GM21723 (cell line): ENCODE measurements at regions not wholly inside any gene's neighbourhood (a gene's known extent, or its start where the extent isn't known, plus 50 kb on each side); places are given as distances from the start of the nearest gene placed in this dataset.
"Not testable (repeated sequence)": the region's sequence is repeated elsewhere in the genome, so short reads cannot be mapped to it uniquely, and the experiment has no call there.

Source experiments
- ATAC-seq: cut with Tn5 transposase; IDR thresholded peaks from one replicate; pipeline ENCODE4 v1.9.1; 2021; ENCODE audit warnings: mild to moderate bottlenecking, moderate library complexity; ENCODE audit not compliant: unreplicated experiment

- no peak for ATAC-seq
Measured at GRCh38 chr2:235105821-235106359, 154.1 kb downstream of the SH3BP4 start.

GRCh38 chr2:235106874-235107639, 155.2 kb downstream of the SH3BP4 start:
- no peak for ATAC-seq

DNA sequence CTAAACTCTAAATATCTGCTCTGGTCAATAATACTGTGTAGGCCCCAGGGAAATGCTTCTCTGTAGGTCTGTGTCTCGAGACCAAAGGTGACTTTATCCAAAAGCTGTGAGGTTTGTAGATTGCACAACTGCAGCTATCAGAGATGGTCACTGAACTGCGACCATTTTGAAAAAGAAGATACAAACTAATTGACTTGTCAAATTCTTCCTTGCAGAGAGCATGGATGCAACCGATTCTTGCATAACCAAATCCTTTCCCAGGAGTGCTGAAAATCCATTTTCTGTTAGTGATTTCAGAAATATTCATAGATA, 155.8 kb downstream of the SH3BP4 start:
- ATAC-seq, result no peak

DNA sequence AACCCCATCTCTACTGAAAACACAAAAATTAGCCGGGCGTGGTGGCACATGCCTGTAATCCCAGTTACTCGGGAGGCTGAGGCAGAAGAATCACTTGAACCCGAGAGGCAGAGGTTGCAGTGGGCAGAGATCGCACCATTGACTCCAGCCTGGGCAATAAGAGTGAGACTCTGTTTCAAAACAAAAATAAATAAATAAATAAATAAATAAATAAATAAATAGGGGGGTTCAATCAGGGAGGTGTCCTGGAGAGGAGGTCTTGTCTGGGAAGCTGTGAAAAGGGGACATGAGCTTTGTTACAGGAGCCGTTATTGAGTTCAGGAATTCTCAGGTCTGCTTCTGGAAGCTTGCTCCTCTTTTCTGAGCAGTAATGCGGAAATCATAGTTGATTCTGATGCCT, 157.7 kb downstream of the SH3BP4 start:
- ATAC-seq, result not testable (repeated sequence)

GRCh38 chr2:235112365-235112764, 160.5 kb downstream of the SH3BP4 start:
- no peak for ATAC-seq

DNA sequence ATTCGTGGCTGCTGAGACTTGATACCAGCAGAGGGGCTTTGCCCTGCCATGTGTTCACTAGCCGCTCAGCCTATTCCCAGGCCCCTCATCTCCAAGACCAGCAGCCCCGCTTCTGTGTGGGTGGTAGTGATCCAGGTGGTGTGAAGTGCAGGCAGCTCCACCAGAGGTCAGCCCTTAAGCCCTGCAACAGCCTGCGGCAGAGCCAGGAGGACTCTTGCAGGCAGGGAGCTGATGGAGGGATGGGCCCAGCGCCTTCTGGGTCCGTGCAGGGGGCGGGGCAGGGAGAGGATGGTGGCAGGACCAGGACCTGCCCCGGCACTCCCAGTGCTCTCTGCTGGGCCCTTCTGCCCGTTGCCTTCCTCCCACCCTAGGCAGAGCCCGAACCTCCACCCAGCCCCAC, 162.0 kb downstream of the SH3BP4 start:
- no peak for ATAC-seq

- no peak for ATAC-seq
Measured at GRCh38 chr2:235114286-235114685, 162.5 kb downstream of the SH3BP4 start.

- no peak for ATAC-seq
Measured at GRCh38 chr2:235115521-235115920, 163.7 kb downstream of the SH3BP4 start.

GRCh38 chr2:235116885-235117492, 165.2 kb downstream of the SH3BP4 start:
- ATAC-seq, result no peak

GRCh38 chr2:235126768-235127167, 175.0 kb downstream of the SH3BP4 start:
- no peak for ATAC-seq

DNA sequence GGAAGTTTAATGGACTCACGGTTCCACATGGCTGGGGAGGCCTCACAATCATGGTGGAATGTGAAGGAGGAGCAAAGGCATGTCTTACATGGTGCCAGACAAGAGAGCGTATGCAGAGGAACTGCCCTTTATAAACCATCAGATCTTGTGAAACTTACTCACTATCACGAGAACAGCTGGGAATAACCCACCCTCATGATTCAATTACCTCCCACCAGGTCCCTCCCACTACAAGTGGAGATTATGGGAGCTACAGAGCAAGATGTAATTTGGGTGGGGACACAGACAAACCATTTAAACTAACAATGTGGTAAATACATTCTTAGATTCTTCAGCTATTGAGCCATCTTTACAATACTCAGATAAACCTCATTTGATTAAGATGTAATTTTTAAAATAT, 176.1 kb downstream of the SH3BP4 start:
- ATAC-seq, result no peak

GRCh38 chr2:235129850-235130249, 178.0 kb downstream of the SH3BP4 start:
- ATAC-seq, result no peak

DNA sequence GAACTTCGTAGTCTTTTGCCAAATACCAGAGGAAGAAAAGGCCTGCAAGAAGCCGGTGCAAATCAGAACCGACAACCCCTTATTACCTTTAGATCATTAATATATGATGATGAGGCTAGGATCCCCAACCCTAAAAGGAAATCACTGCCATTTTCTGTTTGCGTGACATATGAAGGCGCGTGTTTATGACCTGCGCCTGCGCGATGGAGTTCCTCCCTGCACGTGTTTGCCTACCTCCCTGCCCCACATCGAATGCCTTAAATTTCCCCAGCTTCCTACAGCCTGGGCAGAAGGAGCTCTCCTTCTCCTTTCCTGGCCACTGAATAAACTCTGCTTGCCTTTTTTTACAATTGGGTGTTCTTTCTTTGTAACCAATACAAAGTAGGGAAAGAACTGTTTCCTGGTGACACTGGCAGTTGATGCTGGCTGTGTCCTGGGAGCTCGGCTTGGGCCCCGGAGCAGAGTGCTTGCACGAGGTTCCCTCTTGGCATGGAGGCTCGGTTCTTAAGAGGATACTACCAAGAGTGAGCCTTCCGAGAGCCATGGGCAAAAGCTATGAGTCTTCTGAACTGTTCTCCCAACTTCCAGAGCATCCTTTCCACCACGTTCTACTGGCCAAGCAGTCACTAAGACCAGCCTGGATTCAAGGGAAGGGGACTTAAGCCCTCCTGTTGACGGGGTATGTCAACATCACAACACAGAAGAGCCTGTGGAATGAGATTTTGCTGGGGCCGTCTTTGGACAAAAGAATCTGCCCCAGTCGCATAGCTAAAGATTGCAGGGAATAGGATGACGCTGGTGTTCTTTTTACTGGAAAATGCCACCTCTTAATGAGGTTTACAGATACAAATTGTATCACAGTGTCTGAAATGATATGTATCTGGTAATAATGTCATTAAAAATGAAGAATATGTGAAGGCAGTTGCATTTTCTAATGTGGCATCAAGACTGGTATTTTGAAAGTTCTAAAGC, 179.8 kb downstream of the SH3BP4 start:
- no peak for ATAC-seq

- no peak for ATAC-seq
Measured at GRCh38 chr2:235132651-235133050, 180.8 kb downstream of the SH3BP4 start.

DNA sequence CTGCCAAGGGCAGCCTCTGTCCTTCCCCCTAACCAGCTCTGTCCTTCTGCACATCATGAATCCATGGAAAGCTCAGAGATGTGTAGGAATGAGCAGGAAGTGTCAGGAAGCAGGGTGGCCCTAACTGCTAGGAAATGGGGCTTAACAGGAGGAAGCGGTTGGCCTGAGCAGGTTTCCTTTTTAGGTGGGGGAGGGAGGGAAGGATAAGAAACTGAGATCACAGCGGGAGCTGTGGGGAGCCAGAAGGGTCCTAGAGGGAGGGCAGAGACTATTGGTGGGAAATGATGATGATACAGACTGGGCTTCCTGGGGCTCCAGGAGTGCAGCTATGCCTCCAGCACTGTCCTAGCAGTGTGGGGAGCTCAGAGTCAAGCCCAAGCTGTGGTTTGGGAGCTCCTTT, 182.0 kb downstream of the SH3BP4 start:
- no peak for ATAC-seq

DNA sequence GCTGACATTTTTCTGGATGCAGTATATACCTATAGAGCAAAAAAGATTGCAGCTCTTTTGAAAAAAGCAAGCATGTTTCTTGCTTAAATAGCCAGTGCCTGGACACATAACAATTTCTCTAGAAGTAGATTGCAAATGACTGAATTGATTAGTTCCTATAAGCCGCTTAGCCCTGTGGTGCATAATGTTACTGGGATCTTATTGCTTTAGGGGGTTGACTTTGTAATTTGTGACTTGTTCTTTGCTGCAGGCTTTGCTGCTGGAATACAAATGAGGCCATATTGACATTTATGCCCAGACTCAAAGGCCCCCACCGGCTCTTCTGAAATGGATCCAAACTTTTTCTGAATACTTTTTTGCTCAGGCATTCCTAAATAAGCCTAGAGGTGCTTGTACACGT, 182.6 kb downstream of the SH3BP4 start:
- no peak for ATAC-seq

DNA sequence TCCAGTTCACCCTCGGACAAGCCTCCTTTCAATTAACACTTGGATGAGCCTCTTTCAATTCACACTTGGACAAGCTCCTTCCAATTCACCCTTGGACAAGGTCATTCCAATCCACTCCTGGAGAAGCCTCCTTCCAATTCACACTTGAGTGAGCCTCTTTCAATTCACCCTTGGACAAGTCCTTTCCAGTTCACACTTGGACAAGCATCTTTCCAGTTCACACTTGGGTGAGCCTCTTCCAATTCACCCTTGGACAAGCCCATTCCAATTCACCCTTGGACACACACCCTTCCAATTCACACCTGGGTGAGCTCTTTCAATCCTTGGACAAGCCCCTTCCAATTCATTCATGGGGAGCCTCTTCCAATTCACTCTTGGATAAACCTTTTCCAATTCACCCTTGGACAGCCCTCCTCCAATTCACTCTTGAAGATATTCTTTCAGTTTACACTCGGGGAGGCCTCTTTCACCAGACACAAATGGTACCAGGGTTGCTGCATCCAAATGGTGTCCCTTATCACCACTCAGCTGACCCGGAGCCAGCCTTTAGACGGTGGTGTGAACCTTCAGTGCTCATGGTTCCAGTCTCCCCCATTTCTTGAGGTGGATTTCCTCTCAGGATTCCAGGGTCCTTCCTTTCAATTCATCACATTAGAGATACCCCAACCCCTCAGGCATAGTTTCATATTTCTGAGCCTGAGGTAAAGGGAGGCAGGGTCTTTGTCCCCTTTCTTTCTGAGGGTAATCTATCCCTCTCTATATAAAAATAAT, 183.6 kb downstream of the SH3BP4 start:
- no peak for ATAC-seq

DNA sequence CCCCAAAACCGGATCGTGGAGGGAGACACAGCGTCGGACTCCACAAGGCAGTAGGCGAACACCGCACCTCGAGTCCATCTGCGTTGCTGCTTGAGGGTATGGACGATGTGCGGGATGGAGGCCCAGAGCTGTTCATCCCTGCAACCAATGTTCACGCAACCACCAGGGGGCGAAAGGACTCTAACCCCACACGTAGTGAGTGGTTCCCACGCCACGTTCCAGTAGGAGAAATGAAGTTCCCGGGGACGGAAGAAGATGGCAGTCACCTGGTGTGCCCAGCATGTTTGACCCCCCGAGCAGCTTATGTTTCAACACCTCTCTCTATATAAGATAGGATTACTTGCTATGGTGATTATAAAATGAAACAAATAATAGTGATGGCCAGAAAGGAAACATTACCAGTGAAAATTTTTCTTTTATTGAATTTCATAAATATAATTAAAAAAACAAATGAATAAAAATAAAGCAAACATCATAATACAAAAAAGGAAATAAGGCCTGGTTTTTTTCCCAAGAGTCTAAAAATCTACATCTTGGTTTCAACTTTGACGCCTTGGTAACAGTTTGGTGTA, 184.3 kb downstream of the SH3BP4 start:
- ATAC-seq, result no peak

DNA sequence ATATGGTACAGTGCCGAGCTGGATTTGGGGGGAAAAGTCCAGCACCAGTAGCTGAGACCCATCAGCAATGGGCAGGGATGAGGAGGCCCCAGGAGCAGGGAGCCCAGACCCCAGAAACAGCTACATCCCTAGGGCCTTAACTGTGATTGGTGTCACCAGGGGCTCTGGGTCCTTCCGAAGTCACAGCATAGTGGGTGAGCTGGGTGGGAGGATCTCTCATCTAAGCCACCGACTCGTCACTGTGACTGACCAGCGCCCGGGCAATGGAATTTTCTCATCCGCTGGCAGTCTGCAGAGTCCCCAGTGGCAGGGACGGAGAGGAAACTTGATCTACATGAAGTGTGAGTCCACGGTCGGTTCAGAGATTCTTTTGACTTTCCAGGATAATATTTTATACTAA, 186.5 kb downstream of the SH3BP4 start:
- ATAC-seq, result no peak
